ENCODE measurements at regions not wholly inside any gene's neighbourhood (a gene's known extent, or its start where the extent isn't known, plus 50 kb on each side); places are given as distances from the start of the nearest gene placed in this dataset.

GRCh38 chr20:52401431-52401830 is 209.9 kb upstream of the ZFP64 start:
- TF ChIP-seq CTCF (IDR thresholded peaks at IDR 0.05 in 8 of 11, conservative IDR thresholded peaks at IDR 0.05 in 3 of 11) (no peak), POLR2AphosphoS5 (IDR thresholded peaks at IDR 0.05) (no peak), POLR2A (IDR thresholded peaks at IDR 0.05) (no peak)

All from spleen (tissue), 7 donors.